BE2C (cell line): ENCODE measurements at regions not wholly inside any gene's neighbourhood (a gene's known extent, or its start where the extent isn't known, plus 50 kb on each side); places are given as distances from the start of the nearest gene placed in this dataset.
"Not testable (repeated sequence)": the region's sequence is repeated elsewhere in the genome, so short reads cannot be mapped to it uniquely, and the experiment has no call there.

Experiments
- DNase-seq: peaks from one replicate; pipeline ENCODE4 v3.0.0-alpha.2; 2020
- H3K27me3 ChIP-seq: fragments of 250-450 bp; sonication (Bioruptor Pico); 2 replicates; pipeline ENCODE4 v1.5.1; 2020; ENCODE audit warnings: mild to moderate bottlenecking
- H3K36me3 ChIP-seq: fragments of 250-450 bp; sonication (Bioruptor Pico); 2 replicates; pipeline ENCODE4 v1.5.1; 2020; ENCODE audit warnings: mild to moderate bottlenecking
- H3K4me1 ChIP-seq: fragments of 250-450 bp; sonication (Bioruptor Pico); 2 replicates; pipeline ENCODE4 v1.5.1; 2020
- H3K4me3 ChIP-seq: 2 replicates; pipeline ENCODE4 v1.5.1; 2011; ENCODE audit warnings: low read depth, low read length
- H3K9me3 ChIP-seq: fragments of 250-450 bp; sonication (Bioruptor Pico); 2 replicates; pipeline ENCODE4 v1.5.1; 2020
- CTCF ChIP-seq: IDR thresholded peaks from 2 replicates; pipeline ENCODE4 v1.5.1; 2012; ENCODE audit warnings: mild to moderate bottlenecking, low read depth, low read length

GRCh38 chr10:34957531-34957930 lies 132.6 kb downstream of the CUL2 start:
- TF ChIP-seq CTCF, result no peak
- Histone ChIP-seq H3K27me3 (no peaks in the 10 kb centered on the region), H3K36me3 (no peaks in the 10 kb centered on the region), H3K4me3 (no peak overlapping the region), H3K9me3 (no peaks in the 10 kb centered on the region), H3K4me1 (no peaks in the 10 kb centered on the region)
- no peak for DNase-seq

GRCh38 chr10:34956756-34957155 lies 133.4 kb downstream of the CUL2 start:
- no peak for DNase-seq
- H3K9me3 ChIP-seq, result no peaks in the 10 kb centered on the region
- H3K36me3 ChIP-seq, result no peaks in the 10 kb centered on the region
- no peaks in the 10 kb centered on the region for H3K27me3 ChIP-seq
- no peaks in the 10 kb centered on the region for H3K4me1 ChIP-seq
- TF ChIP-seq CTCF, result no peak
- no peak overlapping the region for H3K4me3 ChIP-seq

DNA sequence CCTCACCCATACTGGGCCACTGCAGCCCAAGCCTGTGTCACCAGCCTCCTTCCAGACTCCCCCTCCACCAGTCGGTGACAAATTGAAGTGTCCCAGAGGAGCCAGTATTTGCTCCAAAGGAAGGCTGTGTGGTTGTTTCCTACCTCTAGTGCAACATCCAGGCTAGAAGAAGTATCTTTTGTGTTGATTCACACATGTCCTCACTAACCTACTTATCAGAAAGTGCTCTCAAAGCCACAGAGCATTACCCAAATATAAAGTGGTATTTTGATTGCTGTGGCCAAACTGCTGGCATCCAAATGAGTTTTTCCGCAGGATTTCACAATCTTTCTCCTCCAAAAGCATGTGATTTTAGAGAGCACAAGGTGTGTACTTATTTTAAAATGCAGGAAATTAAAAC lies 134.8 kb downstream of the CUL2 start:
- Histone ChIP-seq H3K36me3 (no peaks in the 10 kb centered on the region), H3K27me3 (no peaks in the 10 kb centered on the region), H3K4me3 (no peak overlapping the region), H3K9me3 (no peaks in the 10 kb centered on the region), H3K4me1 (no peaks in the 10 kb centered on the region)
- TF ChIP-seq CTCF, result no peak
- no peak for DNase-seq

- H3K9me3 ChIP-seq, result no peaks in the 10 kb centered on the region
- no peaks in the 10 kb centered on the region for H3K27me3 ChIP-seq
- no peaks in the 10 kb centered on the region for H3K36me3 ChIP-seq
- H3K4me1 ChIP-seq, result no peaks in the 10 kb centered on the region
- DNase-seq, result no peak
- no peak for TF ChIP-seq CTCF
- H3K4me3 ChIP-seq, result no peak overlapping the region
Observed at GRCh38 chr10:34954142-34954541, 136.0 kb downstream of the CUL2 start.

GRCh38 chr10:34951263-34951887 lies 136.3 kb upstream of the PARD3 start:
- not testable (repeated sequence) for DNase-seq

GRCh38 chr10:34945951-34946522 lies 130.9 kb upstream of the PARD3 start:
- not testable (repeated sequence) for H3K36me3 ChIP-seq, H3K4me3 ChIP-seq, H3K4me1 ChIP-seq, H3K27me3 ChIP-seq, H3K9me3 ChIP-seq, DNase-seq

More at GRCh38 chr10:34951263-34951887, 136.3 kb upstream of the PARD3 start:
- H3K4me3 ChIP-seq, H3K27me3 ChIP-seq, H3K4me1 ChIP-seq, H3K36me3 ChIP-seq, H3K9me3 ChIP-seq: not testable (repeated sequence)

- Histone ChIP-seq H3K27me3 (no peaks in the 10 kb centered on the region), H3K36me3 (no peaks in the 10 kb centered on the region), H3K4me3 (no peak overlapping the region), H3K4me1 (no peaks in the 10 kb centered on the region), H3K9me3 (no peaks in the 10 kb centered on the region)
- TF ChIP-seq CTCF, result no peak
- DNase-seq, result no peak
Observed at GRCh38 chr10:34941471-34942357, 126.6 kb upstream of the PARD3 start.
